ENCODE measurements at regions not wholly inside any gene's neighbourhood (a gene's known extent, or its start where the extent isn't known, plus 50 kb on each side); places are given as distances from the start of the nearest gene placed in this dataset.
"Not testable (repeated sequence)": the region's sequence is repeated elsewhere in the genome, so short reads cannot be mapped to it uniquely, and the experiment has no call there.

- no peak for ATAC-seq (replicated peaks in 6 of 8)
- no peak overlapping the region for H3K27ac ChIP-seq
- in situ Hi-C loops (cut with MboI; ENCODE audit: low pct_unique_long_range_greater_than_20kb in 2 of 9, low sequenced_read_pairs in 9 of 9, unreplicated experiment in 9 of 9), result no loop called here
- H3K4me3 ChIP-seq, result no peak overlapping the region
- 0 to 26% (median 17%) methylated on average over 1 to 3 of the region's 3 CpGs; no CpG with 5 or more reads in 3 of the 10 experiments for WGBS, 10 experiments
- no peaks in the 10 kb centered on the region for H3K4me1 ChIP-seq (replicated peaks in 1 of 2)
These were observed 80.6 kb upstream of the ZNF98 start for GRCh38 chr19:22502766-22503165.

DNA sequence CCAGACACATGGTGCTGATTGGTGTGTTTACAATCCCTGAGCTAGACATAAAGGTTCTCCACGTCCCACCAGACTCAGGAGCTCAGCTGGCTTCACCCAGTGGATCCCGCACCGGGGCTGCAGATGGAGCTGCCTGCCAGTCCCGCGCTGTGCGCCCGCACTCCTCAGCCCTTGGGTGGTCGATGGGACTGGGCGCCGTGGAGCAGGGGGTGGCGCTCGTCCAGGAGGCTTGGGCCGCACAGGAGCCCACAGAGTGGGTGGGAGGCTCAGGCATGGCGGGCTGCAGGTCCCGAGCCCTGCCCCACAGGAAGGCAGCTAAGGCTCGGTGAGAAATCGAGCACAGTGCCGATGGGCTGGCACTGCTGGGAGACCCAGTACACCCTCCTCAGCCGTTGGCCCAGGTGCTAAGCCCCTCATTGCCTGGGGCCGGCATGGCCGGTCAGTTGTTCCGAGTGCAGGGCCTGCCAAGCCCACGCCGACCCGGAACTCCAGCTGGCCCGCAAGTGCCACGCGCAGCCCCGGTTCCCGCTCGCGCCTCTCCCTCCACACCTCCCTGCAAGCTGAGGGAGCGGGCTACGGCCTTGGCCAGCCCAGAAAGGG is 76.8 kb upstream of the ZNF98 start:
- H3K4me3 ChIP-seq; H3K4me1 ChIP-seq (replicated peaks in 1 of 2); H3K27ac ChIP-seq; ATAC-seq (replicated peaks in 6 of 8); in situ Hi-C loops (cut with MboI; ENCODE audit: low pct_unique_long_range_greater_than_20kb in 2 of 9, low sequenced_read_pairs in 9 of 9, unreplicated experiment in 9 of 9): not testable (repeated sequence)
- WGBS, 10 experiments, result 89 to 92% methylated on average over 5 to 8 of the region's 34 CpGs; no CpG with 5 or more reads in 8 of the 10 experiments

- no peak overlapping the region for H3K27ac ChIP-seq
- H3K4me3 ChIP-seq, result no peak overlapping the region
- no peak for ATAC-seq (replicated peaks in 6 of 8)
- WGBS, 10 experiments, result 17 to 80% (median 43%) methylated on average over 1 to 2 of the region's 2 CpGs; no CpG with 5 or more reads in 5 of the 10 experiments
- H3K4me1 ChIP-seq (replicated peaks in 1 of 2), result no peaks in the 10 kb centered on the region
- in situ Hi-C loops (cut with MboI; ENCODE audit: low pct_unique_long_range_greater_than_20kb in 2 of 9, low sequenced_read_pairs in 9 of 9, unreplicated experiment in 9 of 9), result no loop called here
These were observed 69.6 kb upstream of the ZNF98 start for GRCh38 chr19:22491746-22492145.

DNA sequence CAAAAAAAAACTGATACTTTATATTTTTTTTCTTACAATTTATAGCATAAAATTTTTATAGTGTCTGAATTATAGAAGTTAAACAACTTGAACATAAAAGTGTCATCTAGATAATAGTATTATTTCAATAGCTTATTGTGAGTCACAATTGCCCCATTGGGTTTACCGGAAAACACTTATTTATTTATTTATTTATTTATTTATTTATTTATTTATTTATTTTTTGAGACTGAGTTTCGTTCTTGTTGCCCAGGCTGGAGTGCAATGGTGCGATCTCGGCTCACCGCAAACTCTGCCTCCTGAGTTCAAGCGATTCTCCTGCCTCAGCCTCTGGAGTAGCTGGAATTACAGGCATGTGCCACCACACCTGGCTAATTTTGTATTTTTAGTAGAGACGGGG is 61.4 kb upstream of the ZNF98 start:
- H3K27ac ChIP-seq; ATAC-seq (replicated peaks in 6 of 8); H3K4me3 ChIP-seq; H3K4me1 ChIP-seq (replicated peaks in 1 of 2); in situ Hi-C loops (cut with MboI; ENCODE audit: low pct_unique_long_range_greater_than_20kb in 2 of 9, low sequenced_read_pairs in 9 of 9, unreplicated experiment in 9 of 9): not testable (repeated sequence)
- 0 to 62% (median 56%) methylated on average over 1 to 7 of the region's 7 CpGs; no CpG with 5 or more reads in 1 of the 10 experiments for WGBS, 10 experiments

DNA sequence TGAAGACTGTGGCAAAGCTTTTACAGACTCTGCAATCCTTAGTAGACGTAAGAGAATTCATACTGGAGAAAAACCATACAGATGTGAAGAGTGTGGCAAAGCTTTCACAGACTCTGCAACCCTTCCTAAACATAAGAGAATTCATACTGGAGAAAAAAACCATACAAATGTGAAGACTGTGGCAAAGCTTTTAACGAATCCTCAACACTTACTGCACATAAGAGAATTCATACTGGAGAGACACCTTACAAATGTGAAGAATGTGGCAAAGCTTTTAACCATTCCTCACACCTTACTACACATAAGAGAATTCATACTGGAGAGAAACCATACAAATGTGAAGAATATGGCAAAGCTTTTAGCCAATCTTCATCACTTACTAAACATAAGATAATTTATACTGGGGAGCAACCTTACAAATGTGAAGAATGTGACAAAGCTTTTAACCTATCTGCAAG is 50.1 kb upstream of the ZNF98 start:
- WGBS, 10 experiments, result 23 to 46% (median 35%) methylated on average over 1 to 2 of the region's 2 CpGs; no CpG with 5 or more reads in 2 of the 10 experiments
- in situ Hi-C loops (cut with MboI; ENCODE audit: low pct_unique_long_range_greater_than_20kb in 2 of 9, low sequenced_read_pairs in 9 of 9, unreplicated experiment in 9 of 9), result no loop called here
- H3K4me1 ChIP-seq (replicated peaks in 1 of 2), result no peaks in the 10 kb centered on the region

More for the DNA sequence above, 50.1 kb upstream of the ZNF98 start:
- H3K4me3 ChIP-seq, result no peak overlapping the region
- ATAC-seq (replicated peaks in 6 of 8), result no peak
- H3K27ac ChIP-seq, result no peak overlapping the region
